ENCODE measurements at regions not wholly inside any gene's neighbourhood (a gene's known extent, or its start where the extent isn't known, plus 50 kb on each side); places are given as distances from the start of the nearest gene placed in this dataset.
"Not testable (repeated sequence)": the region's sequence is repeated elsewhere in the genome, so short reads cannot be mapped to it uniquely, and the experiment has no call there.

DNA sequence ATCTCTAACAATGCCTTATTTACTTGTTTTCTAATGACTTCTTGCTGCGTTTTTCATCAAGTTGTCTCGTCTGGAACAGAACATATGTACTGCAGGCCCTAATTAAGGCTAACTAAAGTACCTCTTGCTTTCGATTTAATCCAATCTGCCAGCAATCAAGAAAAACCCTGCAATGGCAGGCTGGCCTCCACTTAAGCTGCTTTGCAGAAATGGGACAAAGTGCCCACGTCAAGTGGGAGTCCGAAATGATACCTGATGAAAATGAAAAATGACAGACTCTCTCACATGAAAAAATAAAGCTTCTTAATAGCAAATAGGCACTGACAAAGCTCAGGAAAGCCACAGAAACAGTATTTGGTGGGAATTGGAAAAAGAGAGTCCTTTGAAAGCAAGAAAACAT is 1454.7 kb downstream of the FAM181B start:
- DNase-seq (ENCODE audit: low spot score) = no peak

DNA sequence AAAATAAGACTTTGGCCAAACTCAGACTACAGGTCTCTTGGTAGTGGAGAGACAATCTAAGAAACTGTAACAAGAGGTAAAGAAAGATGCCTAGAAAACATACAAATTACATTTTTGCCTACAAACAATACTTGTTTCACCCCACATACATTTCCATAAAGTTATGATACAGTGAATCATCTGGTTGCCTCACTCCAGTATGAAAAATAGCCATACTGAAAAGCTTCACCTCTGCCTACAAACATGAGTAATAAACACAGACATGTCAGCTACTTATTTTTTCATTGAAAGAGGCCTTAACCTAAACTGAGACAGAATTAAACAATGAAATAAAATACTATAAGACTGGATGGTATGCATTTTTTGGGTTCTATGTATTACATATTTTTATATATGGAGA is 1463.0 kb downstream of the FAM181B start:
- no peak for DNase-seq (ENCODE audit: low spot score)

DNA sequence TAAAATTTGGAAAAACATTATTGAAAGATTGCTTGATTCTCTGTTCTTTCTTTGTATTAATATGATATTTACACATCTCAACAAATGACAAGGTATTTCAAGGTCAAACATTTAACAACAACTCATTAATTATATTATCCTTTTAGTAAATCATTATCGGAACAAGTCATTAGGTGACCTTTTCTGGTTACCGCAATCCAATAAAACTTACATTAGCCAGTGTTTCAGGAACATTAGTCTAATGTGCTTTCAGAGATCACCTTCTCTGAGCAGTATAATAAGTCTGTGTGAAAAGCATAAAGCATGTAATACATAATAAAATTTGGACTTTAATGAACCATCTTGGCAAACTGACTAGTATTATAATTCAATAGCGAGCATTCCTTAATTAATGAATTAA is 1466.4 kb downstream of the FAM181B start:
- no peak for DNase-seq (ENCODE audit: low spot score)

DNA sequence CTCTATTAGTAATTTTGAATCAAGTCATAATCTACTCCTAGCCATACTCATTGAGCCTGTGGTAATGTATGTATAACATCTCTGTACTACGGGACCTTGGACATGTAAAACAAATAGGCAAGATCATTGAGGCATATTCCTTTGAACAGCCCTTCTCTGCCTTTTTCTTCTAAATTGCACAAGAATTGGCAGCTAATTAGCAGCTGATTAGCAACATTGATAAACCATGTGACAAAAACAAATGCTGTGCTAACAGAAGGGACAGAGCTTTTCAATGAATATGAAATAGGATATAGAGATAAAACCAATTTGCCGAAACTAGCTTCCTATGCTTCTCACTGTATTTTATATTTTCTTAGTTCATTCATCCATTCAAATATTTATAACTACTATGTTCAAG is 1474.2 kb downstream of the FAM181B start:
- DNase-seq (ENCODE audit: low spot score) = no peak

DNA sequence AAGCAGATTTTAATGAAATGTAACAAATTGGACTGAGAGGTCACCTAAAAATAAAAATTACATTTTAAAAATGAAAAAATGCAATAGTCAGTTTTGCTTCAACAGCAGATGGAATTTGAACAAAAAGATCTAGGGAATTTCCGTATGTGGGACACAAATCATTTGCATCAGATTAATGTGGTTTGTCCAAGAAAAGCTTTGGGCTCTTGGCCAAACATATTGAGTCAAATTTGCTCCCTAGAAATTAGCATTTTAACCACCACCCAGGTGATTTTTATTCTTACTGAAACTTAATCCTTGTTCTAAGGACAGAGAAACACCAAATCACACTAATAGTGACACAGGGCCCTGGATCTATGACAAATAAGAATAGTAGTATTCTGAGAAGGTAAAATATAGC is 1477.8 kb downstream of the FAM181B start:
- DNase-seq (ENCODE audit: low spot score) = no peak

DNA sequence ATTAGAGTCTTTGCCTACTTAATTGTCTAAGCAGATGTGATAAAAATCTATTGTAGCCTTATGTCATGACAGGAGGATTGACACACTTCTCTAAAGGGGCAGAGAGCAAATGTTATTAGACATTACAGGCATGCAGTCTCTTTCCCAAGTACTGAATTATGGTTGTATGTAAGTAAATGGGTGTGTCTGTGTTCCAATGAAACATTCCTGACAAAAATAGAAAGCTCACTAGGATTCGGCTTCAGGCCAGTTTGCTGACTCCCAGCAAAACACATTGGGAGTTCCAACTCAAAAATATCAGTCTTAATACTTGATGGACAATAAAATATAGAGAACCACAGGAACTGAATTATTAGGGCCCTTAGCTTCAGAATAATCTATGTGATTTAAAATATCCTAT is 1480.4 kb downstream of the FAM181B start:
- no peak for DNase-seq (ENCODE audit: low spot score)

DNA sequence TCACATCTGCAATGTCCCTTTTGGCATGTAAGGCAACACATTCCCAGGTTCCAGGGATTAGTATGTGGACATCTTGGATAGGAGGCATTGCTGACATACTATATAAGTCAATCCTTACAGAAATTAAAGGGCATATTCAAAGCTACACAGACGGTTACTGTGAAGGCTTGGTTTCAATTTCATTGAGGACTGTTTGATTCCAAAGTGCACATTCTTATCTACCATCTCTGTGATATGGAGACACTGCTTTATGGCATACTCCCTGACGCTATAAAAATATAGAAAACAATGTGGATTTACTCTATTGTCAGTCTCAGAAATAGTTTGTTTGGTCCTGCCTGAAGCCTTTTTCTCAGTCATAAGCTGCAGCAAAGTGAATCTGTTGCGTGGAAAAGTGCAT is 1486.7 kb downstream of the FAM181B start:
- no peak for DNase-seq (ENCODE audit: low spot score)

DNA sequence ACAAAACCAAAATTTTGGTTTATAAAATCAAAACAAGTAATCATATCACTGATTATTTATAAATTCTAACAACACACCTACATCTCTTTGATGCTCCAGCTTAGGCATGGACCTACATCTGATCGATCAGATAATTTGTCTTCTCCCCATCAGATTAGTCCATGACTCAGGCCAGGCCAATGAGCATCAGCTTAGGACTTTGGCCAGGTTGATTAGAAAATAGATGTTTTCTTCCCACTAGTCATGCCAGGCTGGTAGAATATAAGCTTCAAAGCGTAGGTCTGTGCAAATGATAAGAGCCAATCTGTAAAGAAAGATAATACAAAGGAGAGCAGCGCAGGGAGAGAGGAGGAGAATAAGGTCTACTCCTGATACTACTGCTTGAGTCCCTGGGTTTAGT is 1487.9 kb downstream of the FAM181B start:
- DNase-seq (ENCODE audit: low spot score) = no peak

DNA sequence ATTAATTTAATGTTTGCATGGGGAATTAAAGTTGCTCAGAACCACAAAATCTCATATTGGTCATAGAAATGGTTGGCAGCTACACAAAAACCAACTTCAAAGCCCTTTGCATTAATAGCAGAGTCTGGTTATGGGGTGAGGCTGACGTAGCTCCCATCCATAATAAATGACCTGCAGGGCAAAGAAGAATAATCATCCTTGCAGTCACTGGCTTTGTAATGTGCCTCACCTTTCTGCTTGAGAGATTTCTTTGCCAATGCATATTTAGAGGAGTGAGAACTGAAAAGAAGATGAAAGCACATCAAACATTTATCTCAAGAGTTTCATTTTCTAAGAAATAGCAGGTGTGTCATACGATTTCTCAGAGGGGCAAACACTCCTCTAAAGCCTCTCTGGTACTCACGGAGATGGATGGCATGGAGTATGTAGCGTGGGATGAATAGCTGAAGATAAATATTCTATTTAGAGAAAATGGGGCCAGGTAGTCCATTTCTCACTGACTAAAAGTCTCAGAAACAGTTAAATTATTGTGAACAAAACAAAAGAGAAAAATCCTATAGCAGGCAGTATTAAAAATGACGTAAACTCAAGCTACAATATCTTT is 1491.9 kb downstream of the FAM181B start:
- no peak for DNase-seq (ENCODE audit: low spot score)

DNA sequence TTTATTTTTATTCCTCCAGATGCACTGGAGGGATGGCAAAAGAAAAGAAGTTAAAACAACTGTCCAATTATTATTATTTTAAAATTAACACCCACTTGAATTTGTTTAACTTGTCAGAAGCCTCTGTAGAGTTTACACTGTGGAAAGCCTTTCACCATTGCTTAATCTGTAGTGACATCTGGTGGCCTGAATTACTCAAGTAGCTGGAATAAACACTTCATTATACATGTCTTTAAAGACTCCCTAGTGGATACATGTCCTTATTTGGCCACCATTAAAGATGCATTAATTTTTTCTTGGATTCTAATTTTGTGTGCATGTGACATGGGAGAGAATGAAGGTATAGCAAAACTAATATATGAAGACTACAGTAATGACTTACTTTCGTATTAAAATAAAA is 1496.5 kb downstream of the FAM181B start:
- no peak for DNase-seq (ENCODE audit: low spot score)

DNA sequence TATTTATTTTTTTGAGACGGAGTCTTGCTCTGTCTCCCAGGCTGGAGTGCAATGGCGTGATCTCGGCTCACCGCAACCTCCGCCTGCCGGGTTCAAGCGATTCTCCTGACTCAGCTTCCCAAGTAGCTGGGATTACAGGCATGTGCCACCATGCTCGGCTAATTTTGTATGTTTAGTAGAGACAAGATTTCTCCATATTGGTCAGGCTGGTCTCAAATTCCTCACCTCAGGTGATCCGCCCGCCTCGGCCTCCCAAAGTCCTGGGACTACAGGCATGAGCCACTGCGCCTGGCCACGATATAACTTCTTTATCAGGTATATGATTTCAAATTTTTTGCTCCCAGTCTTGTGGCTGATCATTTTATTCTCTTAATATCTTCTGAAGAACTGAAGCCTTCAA is 1506.3 kb downstream of the FAM181B start:
- DNase-seq (ENCODE audit: low spot score) = not testable (repeated sequence)

DNA sequence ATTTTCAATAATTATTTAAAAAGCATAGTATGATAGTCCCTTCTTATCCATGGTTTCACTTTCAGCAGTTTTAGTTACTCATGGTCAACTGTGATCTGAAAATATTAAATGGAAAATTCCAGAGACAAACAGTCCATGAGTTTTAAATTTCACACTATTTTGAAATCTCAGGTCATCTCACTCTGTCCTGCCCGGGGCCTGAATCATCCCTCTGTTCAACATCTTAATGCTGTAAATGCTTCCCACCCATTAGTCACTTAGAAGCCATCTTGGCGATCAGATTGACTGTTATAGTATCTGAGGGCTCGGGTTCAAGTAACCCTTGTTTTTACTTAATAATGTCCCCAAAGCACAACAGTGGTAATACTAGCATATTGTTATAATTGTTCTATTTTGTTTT is 1509.3 kb downstream of the FAM181B start:
- no peak for DNase-seq (ENCODE audit: low spot score)

DNA sequence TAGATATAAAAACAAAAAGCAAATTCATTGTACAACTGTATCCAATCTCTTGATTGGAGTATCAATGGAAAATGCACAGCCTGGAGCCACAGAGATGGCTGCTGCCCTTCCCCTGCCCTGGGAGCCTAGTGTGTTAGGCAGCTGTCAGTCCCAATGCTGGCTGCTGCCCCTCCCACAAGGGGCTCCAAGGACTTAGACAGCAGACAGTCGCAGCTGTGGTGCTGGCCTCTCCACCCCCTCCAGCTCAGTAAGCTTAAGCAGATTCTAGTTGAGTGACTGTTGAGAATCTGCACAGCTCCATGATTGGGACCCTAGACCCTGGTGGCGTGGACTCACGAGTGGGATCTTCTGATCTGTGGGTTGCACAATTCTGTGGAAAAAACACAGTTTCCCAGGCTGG is 1511.2 kb downstream of the FAM181B start:
- no peak for DNase-seq (ENCODE audit: low spot score)

DNA sequence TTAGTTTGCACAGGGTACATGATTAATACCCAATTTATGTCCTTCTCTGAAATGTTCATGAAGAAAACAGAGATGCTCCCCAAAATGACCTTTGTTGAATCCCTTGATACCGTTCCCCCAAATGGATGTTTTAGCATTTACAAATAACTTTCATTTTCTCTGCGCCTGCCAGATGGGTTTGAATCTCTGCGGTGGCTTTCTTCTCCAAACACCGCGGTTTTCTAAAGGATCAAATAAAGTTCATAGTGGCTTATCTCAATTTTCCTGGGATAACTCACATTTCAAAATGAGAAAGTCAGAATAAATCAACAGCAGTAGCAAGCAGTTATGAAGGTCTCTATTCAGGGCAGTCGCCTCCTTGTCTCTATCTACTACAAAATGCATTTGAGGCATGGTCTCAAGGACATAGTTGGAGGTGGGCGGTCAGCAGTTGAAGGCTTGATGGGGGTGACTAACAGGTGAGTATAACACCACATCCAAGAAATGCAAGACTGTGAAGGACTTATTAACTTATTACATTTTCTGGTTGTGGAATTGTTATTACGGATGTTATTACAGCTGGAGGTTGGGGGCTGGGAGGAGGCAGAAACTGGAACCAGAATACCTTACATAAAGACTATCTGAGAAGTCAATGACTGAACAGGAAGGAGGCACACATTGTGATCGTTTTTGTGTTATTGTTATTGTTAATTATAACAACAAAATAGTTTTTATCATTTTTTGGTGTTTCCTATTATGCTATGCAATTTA is 1513.3 kb downstream of the FAM181B start:
- DNase-seq (ENCODE audit: low spot score) = no peak

DNA sequence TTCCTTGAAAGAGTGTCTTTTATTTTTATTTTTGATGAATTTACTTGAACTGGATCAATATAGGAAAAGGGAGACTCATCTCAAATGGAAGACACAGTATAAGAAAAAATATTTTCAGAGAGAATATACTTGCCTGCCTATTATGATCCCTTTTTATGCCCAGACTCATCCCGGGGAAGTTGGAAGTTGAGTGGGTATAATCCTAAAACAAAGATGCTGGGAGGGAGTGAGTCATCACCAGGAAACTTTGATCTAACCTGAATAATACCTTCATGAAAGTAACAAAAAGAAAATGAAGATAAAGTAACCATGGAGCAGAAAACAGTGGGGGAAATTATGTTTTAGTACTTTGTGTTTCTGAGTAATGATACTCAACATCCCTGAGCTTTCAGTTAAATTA is 1514.0 kb downstream of the FAM181B start:
- no peak for DNase-seq (ENCODE audit: low spot score)

DNA sequence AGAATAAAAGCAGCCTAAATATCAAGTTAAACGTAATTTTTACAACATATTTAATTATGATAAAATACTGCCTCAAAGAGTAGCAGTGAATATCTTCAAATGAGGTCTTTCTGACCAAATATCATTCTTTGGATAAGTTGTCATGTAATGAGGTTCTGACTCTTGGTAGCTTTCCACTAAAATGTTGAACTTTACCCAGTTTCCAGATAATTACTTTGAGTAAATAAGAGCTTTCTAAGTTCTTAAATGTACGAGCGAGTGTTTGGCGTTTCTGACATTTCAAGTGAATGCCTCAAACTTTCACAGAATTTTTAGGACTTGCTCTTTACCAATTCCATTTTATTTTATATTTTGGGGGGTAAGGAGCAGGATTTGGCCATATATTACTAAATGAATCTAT is 1515.2 kb downstream of the FAM181B start:
- no peak for DNase-seq (ENCODE audit: low spot score)

DNA sequence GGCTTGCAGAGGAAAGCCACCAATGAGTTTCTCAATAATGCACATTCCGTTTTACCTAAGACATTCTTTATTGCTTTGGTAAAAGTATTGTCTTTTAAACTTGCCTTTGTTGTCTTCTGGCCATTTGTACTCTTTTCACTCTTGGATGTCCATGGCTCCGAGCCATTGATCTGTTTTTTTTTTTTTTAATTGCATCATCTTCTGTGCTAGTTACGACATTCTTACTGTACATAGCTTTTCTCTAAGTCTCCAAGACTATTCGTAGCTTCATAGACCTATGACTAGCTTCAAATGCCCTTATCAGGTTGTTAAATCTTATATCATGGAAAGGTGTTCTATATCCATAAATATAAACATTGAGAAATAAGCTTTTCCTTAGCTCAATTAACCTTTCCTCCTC is 1522.6 kb downstream of the FAM181B start:
- no peak for DNase-seq (ENCODE audit: low spot score)

DNA sequence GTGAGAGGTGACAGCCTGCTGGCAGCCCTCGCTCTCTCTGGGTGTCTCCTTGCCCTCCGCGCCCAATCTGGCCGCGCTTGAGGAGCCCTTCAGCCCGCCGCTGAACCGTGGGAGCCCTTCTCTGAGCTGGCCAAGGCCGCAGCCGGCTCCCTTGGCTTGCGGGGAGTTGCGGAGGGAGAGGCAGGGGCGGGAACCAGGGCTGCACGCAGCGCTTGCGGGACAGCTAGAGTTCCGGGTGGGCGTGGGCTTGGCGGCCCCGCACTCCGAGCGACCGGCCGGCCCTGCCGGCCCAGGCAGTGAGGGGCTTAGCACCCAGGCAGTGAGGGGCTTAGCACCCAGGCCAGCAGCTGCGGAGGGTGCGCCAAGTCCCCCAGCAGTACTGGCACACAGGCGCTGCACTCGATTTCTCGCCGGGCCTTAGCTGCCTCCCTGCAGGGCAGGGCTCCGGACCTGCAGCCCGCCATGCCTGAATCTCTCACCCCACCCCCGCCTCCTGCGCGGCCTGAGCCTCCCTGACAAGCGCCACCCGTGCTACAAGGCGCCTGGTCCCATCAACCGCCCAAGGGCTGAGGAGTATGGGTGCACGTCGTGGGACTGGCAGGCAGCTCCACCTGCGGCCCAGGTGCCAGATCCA is 1526.1 kb downstream of the FAM181B start:
- no peak for DNase-seq (ENCODE audit: low spot score)

DNA sequence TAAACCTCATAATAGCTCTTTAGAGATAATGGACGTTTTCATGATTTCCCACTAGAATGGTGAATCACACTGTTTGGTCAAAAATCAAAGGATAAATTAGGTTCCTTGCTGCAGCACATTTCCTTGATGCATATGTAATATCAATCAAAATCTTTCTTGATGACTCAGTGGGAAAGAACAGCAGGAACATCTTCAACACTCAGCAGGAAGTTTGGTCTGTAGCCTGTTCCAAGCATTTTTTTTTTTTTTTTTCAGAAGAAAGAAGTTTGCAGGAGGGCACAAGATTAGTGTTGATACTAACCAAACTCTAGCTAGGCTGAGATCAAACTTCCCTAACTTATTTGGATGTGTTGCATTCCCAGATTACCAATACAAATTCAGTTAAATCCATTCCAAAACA is 1529.8 kb downstream of the FAM181B start:
- no peak for DNase-seq (ENCODE audit: low spot score)

DNA sequence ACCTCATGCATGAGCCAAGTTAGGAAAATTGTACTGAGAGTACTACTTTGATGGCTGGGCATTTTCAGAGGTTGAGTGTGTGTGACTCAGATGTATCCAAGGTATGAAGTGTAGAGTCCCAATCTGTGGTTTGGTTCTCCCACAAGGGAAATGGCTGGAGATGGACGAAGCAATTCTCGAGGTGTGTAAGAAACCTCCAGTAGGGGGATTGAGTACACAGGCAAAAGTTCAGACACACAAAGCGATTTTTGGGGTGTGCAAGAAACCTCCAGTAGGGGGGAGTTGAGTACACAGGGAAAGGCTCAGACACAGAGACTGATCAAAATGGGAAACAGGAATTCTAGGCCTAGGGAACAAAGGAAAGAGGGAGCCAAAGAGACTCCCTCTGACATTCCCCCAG is 1536.3 kb downstream of the FAM181B start:
- DNase-seq (ENCODE audit: low spot score) = no peak

DNA sequence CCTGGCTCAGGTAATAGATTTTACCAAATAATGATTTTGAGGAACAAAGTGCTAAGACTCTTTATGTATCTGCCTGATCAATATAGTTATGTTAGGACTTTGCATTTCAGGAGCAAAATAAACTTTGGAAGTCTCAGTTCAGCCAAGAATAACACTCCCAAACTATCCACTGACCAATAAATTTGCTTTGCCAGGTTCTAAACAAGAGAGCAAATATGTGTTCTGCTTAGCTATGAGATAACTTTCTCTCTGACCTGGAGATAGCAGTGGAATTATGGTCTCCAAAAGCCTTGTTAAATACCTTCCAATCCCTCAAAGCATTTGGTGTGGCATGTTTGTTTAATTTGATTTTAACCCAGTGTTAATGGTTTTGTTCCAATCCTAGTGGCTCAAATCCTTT is 1541.1 kb downstream of the FAM181B start:
- no peak for DNase-seq (ENCODE audit: low spot score)

DNA sequence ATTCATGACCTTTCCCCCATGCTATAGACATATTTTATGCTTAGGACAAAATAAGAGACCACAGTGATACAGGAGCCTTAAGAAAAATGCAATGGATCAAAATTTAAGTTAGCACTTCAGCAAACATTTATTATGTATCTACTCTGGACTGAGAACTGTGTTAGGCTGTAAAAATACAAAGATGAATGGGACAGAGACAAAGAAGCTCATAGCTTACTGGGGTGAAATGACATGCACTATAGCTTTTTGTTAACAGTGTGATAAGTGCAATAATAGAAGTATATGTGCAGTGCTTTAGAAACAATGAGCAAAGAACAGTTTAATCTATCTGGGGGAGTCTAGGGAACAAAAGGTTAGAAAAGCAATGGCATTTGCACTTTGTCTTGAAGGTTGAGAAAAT is 1543.1 kb downstream of the FAM181B start:
- no peak for DNase-seq (ENCODE audit: low spot score)

DNA sequence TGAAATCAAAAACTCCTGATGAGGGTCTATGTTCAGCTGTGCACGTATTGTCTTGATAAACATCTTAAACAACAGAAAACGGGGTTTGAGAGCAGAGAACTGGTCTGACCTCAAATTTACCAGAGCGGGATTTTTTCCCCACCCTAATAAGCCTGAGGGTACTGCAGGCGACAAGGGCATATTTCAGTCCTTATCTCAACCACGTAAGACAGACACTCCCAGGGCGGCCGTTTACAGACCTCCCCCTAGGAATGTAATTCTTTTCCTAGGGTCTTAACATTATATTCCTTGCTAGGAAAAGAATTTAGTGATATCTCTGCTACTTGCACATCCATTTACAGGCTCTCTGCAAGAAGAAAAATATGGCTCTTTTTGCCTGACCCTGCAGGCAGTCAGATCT is 1546.6 kb downstream of the FAM181B start:
- not testable (repeated sequence) for DNase-seq (ENCODE audit: low spot score)
